HG02938 (cell line): ENCODE measurements at regions not wholly inside any gene's neighbourhood (a gene's known extent, or its start where the extent isn't known, plus 50 kb on each side); places are given as distances from the start of the nearest gene placed in this dataset.

ENCODE experiments used
- ATAC-seq: cut with Tn5 transposase; IDR thresholded peaks from one replicate; pipeline ENCODE4 v1.9.1; 2021; ENCODE audit warnings: mild to moderate bottlenecking, moderate library complexity; ENCODE audit not compliant: unreplicated experiment

GRCh38 chr3:99016452-99016851, 115.0 kb upstream of the DCBLD2 start:
- no peak for ATAC-seq

GRCh38 chr3:99013777-99014315, 112.4 kb upstream of the DCBLD2 start:
- no peak for ATAC-seq

- ATAC-seq, result no peak
Observed at GRCh38 chr3:99013077-99013476, 111.6 kb upstream of the DCBLD2 start.

DNA sequence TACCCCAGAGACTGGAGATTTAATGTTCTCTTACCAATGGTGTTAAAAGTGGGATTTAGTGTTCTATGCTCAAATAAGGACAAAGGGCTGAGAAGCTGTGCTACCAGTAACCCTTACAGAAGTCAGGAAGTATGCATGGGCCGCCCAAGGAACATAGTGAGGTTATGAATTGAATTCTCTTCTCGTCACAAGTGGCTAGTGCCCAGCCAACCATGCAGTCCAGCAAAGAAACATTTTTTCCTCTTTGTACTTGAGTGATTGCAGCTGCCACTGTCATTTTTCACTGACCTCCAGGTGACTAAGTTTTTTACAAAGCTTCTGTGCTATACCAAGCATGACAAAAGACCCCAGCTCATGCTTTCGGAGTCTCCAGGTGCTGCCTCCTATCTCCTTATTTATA, 110.6 kb upstream of the DCBLD2 start:
- peak; percentile 82 for ATAC-seq

GRCh38 chr3:99009851-99010250, 108.4 kb upstream of the DCBLD2 start:
- ATAC-seq, result no peak

- ATAC-seq, result no peak
Observed at GRCh38 chr3:99006686-99007085, 105.2 kb upstream of the DCBLD2 start.

- no peak for ATAC-seq
Observed at GRCh38 chr3:98999675-99000074, 98.2 kb upstream of the DCBLD2 start.

- ATAC-seq, result no peak
Observed at GRCh38 chr3:98994128-98994762, 92.8 kb upstream of the DCBLD2 start.

DNA sequence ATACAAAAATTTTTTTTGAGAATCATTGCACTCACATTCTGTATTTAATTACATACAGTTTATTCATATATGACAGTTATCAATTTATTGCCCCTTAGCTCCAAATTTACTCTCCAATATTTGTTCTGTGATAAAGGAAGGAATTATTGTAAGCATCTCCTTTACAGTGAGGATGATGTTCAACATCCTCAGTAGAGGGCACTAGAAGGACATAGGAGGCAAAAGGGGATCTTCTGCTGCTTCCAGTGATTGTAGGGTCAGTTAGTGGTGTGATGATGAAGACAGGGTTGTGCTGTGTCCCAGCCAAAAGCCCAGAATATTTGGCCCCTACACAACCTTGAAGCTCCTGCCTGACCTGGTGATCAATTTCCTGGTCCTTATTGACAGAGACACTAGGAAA, 89.9 kb upstream of the DCBLD2 start:
- no peak for ATAC-seq

DNA sequence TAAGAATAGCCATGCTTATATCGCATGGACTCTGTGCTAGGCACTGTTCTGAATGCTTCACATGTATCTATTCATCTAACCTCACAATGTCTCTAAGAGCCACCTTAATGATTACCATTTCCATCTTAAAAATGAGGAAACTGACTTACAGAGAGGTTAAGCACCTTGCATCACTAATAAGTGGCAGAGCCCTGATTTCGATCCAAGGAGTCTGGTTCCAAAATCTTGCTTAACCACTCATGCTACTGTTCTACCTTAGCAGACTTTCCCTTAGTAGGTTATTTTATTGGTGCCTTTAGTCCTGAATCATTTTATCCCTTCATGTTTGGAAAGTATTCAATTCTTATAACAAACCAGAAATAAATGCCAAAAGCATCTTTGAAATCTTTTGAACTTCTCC, 89.2 kb upstream of the DCBLD2 start:
- no peak for ATAC-seq

DNA sequence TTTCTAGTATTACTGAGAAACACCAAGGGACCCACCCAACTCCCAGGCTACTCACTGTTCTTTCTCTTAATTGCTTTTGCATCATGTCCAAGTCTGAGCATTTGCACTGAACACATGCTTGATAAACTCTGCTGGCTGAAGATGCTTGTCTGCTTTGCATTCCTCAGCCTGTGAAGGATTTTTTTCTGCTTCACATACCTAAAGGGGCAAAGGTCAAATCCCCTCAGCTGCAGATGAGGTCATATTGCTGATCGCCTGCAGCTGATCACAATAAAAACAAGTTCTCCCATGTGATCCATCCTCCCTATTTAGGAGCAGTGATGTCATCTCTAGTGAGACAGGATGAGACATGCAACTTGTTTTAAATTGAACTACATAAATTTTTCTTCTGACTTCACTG, 84.6 kb upstream of the DCBLD2 start:
- ATAC-seq, result no peak

- no peak for ATAC-seq
Observed at GRCh38 chr3:98985431-98985830, 83.9 kb upstream of the DCBLD2 start.

DNA sequence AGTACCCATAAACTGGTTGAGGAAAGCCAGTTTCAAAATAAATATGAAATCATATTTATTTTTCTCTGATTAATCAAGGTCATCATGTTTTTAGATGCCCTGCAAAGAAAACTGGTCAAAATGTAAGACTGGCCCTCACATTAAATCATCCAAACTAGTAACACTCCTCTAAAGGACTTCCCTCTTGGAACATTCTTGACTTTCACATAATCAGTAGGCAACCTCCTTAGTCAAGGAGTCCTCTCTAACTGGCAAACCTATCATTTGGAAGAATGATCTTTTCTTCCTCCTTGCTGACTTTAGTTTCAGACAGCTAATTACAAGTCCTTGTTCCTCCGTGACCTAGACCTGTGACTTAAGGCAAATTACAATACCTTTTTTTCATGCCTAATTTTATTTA, 82.5 kb upstream of the DCBLD2 start:
- no peak for ATAC-seq

GRCh38 chr3:98982351-98982750, 80.9 kb upstream of the DCBLD2 start:
- ATAC-seq, result no peak

GRCh38 chr3:98980915-98981596, 79.6 kb upstream of the DCBLD2 start:
- ATAC-seq, result peak; percentile 82

- no peak for ATAC-seq
Observed at GRCh38 chr3:98979296-98979695, 77.8 kb upstream of the DCBLD2 start.

GRCh38 chr3:98978068-98978811, 76.7 kb upstream of the DCBLD2 start:
- no peak for ATAC-seq

GRCh38 chr3:98977520-98977919, 76.0 kb upstream of the DCBLD2 start:
- no peak for ATAC-seq

GRCh38 chr3:98974442-98974841, 72.9 kb upstream of the DCBLD2 start:
- ATAC-seq, result no peak

DNA sequence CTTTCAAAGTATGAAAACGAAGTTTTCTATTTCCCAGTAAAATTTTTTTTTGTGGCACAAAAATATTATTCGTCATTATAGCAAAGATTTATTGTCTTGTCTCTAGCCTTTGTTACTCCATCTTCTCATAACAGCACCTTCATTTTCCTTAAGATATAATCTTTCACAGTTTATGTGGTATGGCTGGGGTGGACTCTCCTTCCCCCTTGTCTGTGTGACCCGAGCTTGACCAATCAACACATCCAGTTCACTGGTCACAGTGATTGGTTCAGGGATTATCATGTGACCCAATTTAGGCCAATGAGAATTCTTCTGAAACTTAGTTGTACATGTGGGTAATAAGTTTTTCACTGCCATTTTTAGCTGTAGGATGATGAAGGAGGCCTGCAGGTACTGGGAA, 71.2 kb upstream of the DCBLD2 start:
- no peak for ATAC-seq

DNA sequence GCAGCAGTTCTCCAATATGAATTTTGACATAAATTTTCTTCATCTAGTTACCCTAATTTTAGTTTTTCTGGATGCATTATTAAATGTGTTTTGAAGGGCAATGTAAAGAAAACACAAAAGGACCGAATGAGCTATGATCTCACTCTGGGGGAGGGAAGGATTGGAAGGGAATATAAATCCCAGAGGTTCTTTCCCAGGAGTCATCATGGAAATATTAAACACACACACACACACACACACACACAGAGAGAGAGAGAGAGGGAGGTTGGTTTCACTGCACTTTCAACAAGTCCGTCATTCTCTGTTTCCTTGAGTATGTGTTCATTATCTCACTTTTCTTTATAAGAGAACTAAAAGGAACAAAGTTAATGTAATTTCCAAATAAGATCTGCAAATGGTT, 70.7 kb upstream of the DCBLD2 start:
- no peak for ATAC-seq

DNA sequence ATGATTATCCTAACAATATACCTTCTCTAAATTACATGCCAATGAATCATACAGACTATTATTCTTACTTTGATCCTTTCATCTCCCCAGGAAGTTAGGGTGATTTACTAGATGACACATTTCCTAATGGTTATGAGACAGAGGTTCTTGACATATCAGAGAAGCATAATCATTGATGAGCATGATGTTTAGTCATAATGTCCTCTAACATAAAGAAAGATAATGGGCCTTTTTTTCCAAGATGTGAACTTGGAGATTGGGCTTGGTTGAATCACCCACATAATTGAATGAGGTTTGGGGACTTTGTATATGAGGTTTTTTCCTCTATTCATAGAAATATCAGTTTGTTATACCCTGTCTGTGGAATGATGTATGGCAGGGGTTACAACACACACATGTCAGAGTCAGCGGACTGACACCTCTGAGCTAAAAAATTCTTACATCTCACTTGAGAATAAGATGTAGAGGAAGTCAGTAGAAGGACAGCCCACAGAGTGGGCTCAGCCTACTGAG, 69.7 kb upstream of the DCBLD2 start:
- ATAC-seq, result no peak
